GM12873 (cell line): ENCODE measurements at regions not wholly inside any gene's neighbourhood (a gene's known extent, or its start where the extent isn't known, plus 50 kb on each side); places are given as distances from the start of the nearest gene placed in this dataset.

Experiments used
- CTCF ChIP-seq: IDR thresholded peaks from 2 replicates; pipeline ENCODE4 v1.5.1; 2012; ENCODE audit warnings: low read depth, mild to moderate bottlenecking, moderate library complexity, low read length, control low read depth; ENCODE audit not compliant: insufficient read depth; ENCODE audit errors: missing control alignments

DNA sequence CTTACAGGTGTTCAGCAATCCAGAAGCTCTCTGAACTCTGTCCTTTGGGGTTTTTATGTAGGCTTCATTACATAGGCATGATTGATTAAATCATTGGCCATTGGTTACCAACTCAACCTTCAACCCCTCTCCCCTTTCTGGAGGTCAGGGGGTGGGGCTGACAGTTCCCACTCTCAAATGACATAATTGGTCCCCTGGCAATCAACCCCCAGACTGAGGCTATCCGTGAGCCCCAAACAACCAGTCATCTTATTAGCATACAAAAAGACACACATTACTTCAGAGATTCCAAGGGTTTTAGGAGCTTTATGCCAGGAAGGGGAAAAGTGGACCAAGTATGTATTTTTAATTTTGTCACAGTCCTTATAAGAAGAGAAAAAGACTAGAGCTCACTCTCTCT is 92.1 kb downstream of the ZNF467 start:
- TF ChIP-seq CTCF: no peak

DNA sequence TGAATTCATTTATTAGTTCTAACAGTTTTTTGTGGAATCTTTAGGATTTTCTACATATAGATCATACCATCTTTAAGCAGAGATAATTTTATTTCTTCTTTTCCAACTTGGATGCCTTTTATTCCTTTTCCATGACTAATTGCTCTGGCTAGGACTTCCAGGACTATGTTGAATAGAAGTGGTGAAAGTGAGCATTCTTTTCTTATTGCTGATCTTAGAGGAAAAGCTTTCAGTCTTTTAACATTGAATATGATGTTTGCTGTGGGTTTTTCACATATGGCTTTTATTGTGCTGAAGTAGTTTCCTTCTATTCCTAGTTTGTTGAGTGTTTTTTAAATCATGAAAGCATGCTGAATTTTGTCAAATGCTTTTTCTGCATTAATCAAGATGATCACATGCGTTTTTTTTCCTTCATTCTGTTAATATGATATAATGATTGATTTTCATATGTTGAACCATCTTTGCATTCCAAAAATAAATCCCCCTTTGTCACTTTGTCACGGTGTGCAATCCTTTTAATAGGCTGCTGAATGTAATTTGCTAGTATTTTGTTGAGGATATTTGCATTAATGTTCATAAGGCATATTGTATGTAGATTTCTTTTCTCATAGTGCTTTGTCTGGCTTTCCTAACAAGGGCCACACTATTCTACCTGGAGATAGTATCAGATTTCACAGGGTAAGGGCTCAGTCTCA is 92.9 kb downstream of the ZNF467 start:
- no peak for TF ChIP-seq CTCF

DNA sequence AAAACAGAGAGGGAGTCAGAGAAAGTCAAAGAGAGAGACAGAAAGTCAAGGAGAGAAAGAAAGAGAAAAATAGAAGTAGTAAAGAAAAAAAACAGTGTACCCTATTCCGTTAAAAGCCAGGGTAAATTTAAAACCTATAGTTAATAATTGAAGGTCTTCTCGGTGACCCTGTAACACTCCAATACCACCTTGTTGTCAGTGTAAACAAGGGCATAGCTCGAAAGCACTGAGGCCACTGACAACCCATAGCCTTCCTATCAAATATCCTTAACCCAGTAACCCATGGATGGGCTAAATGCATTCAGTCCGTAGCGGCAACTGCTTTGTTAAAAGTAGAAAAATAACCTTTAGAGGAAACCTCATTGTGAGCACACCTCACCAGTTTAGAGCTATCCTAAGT is 100.4 kb downstream of the ZNF467 start:
- no peak for TF ChIP-seq CTCF

- TF ChIP-seq CTCF: no peak
Measured at GRCh38 chr7:149670288-149670687, 103.1 kb downstream of the ZNF467 start.

DNA sequence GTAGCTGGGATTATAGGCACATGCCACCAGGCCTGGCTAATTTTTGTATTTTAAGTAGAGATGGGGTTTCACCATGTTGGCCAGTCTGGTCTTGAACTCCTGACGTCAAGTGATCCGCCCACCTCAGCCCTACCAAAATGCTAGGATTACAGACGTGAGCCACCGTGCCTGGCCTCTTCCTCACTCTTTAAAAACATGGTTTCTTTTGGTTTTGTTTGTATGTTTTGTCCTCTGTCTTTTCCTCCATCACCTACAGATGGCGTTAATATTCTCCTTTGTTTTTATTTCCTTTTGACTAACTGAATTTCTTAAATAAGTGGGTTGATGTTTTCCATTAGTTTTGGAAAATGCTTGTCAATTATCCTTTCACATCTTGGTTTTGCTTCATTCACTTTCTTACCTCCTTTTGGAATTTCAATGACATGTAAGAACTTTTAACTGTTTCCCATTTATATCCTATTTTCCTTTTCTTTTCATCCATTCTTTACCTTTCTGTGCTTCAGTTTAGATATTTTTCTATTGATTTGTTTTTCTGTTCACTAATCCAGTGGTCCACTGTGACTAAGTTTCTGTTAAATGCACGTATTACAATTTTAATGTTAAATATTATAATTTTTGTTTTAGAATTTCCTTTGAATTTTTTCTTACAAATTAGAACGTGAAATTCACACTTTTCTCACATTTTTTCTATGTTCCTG is 104.1 kb downstream of the ZNF467 start:
- peak; percentile 44 for TF ChIP-seq CTCF

DNA sequence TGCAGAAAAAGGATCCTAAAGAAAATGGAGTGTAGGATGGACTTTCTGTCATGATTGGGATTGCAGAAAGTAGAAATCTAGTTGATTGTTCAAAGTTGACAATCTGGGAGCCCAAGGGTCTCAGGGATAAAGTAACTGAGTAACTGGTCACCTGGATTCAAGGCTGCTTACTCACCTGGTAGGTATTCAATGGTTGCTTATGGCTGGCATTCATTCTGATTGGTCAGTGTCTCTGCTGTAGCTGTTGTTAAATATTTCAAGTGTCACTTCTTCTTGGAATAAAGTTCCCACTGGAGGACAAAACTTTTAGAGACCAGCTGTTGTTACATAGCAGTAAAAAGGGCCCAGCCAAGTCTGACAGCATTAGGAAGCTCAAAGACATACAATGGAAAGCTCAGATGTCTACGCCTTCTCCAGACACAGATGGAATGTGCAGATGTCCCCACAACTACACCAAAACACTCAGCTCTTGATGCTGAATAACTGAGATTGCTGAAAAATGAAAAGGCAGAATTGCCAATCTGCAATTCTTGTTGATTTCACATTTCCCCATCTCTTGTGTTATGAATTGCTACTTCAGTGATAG is 106.9 kb downstream of the ZNF467 start:
- TF ChIP-seq CTCF: no peak

- no peak for TF ChIP-seq CTCF
Measured at GRCh38 chr7:149664666-149665065, 108.7 kb downstream of the ZNF467 start.
